IPS-NIHi7 (cell line): ENCODE measurements at regions not wholly inside any gene's neighbourhood (a gene's known extent, or its start where the extent isn't known, plus 50 kb on each side); places are given as distances from the start of the nearest gene placed in this dataset.
"Not testable (repeated sequence)": the region's sequence is repeated elsewhere in the genome, so short reads cannot be mapped to it uniquely, and the experiment has no call there.

Source experiments
- DNase-seq: peaks from one replicate; pipeline ENCODE4 v3.0.0; 2012; ENCODE audit warnings: mixed read lengths; ENCODE audit errors: extremely low spot score

DNA sequence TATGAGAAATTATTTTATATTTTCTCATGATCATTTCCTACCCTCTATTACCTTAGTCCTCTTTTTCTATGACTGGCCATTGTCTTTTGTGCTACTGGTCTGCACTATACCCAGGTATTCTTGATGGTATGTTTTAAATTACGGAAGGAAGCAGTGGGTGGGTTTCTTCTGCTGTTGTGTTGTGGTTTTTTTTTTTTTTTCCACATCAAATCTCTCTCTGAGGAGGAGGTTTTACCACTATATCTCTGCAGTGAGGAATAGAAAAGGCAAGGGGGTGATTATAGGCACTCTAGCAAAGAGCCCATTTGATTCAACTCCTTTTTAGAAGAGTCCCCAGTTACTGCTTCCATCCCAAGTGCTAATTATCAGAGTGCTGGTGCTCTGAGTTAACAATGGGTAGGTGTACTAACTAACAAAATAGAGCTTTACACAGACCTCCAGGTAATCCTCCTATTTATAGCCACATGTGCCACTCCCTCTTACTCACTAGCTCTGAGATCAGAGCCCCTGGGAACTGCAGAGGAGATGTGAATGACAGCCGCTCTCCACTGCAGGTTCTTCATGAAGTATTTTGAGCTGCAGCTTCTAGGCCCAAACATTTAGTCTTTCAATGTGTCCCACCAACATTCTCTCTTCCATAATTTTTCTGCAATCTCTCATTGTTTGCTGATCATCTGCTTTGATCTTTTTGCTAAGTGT lies 301.6 kb upstream of the GULP1 start:
- peak; percentile 29 for DNase-seq

- no peak for DNase-seq
These were observed 300.3 kb upstream of the GULP1 start for GRCh38 chr2:187991389-187991788.

- DNase-seq = no peak
These were observed 297.0 kb upstream of the GULP1 start for GRCh38 chr2:187994464-187995331.

DNA sequence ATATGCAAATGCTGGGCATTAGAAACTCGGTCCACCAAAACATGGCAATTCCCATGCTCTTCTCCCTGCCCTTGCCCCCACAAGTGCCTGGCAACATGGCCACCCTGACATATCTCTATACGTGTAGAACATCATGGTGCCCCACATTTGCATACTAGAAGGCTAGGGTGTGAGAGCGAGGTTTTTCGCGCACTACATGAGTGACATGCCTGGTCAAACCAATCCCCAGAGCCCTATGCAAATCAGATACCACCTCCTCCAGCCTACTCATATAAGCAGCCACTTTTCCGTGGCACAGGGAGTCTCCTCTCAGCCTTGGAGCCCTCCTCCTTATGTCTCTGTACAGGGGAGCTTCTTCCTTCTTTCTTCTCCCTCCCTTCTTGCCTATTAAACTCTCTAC lies 296.1 kb upstream of the GULP1 start:
- DNase-seq = no peak

GRCh38 chr2:187996630-187997029 lies 295.0 kb upstream of the GULP1 start:
- DNase-seq = no peak

- DNase-seq = no peak
These were observed 291.5 kb upstream of the GULP1 start for GRCh38 chr2:188000189-188000588.

DNA sequence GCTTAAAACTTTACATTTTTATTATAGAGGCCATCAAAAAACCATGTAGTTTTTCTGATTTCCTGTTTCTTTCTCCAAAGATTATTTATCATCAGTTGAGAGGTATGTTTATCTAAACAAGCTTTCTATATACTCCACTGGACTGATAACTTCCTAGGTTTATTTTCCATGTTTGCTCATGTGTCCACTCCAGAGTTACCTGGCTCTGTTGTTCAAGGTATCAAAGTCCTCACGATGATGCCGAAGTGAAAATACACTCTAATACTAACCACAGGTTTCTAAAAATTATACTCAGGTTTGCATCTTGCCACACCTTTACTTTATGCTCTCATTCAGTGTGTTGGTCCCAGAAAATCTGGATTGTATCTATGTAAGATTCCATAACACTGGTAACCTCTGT lies 287.9 kb upstream of the GULP1 start:
- DNase-seq = no peak

DNA sequence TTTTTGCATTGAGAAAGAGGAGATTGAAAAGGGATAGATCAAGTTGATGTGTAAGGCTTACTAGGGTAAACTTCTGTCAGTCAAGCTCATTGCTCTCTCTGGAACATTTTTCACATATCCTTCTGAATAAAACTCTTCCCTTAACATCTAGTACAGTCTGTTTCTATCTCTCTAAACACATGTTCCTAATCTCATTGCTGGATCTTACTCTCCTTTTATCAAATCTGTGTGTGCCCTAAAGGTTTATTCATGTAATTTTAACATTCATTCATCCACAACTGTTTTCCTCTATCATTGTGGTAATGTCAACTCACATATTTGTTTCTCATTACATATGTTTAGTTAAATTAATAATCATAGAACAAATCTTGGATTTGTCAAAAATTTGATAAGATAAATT lies 277.9 kb upstream of the GULP1 start:
- DNase-seq = no peak

DNA sequence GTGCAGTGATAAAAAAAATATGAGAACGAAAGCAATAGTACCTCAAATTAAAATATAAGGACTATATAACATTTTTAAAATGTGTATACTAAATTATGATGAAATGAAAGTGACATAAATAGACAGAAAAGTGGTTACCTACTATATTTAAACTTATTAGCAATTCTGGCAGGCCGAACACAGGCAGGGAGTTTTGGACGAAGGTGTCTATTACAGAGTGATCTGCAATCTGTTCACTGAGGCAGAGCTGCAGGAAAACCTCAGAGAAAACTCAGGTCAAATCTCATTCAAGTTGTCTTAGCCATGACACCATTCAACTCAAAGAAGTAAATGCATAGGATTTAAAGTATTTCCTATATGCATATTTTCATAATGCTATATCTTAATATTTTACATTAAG lies 274.8 kb upstream of the GULP1 start:
- DNase-seq = no peak

GRCh38 chr2:188022389-188022788 lies 269.3 kb upstream of the GULP1 start:
- DNase-seq = no peak

GRCh38 chr2:188023035-188023434 lies 268.6 kb upstream of the GULP1 start:
- no peak for DNase-seq

DNA sequence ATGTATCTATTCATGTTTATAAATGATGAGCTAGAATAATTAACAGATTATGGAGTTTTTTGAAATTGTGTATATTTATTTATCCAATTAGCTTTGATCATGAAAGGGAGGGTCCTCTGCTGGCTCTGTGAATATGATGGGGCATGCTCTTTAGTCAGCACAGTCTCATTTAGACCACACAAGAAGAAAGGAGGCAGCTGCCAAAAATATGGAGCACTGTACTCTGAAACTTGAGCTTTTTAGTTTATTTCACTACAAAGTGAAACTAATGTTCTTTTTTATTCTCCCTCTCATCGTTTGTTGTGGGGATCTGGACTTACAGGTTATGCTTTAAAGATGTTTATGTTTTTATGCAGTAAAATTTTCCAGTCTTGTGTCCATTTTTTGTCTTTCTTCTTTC lies 266.9 kb upstream of the GULP1 start:
- DNase-seq = no peak

DNA sequence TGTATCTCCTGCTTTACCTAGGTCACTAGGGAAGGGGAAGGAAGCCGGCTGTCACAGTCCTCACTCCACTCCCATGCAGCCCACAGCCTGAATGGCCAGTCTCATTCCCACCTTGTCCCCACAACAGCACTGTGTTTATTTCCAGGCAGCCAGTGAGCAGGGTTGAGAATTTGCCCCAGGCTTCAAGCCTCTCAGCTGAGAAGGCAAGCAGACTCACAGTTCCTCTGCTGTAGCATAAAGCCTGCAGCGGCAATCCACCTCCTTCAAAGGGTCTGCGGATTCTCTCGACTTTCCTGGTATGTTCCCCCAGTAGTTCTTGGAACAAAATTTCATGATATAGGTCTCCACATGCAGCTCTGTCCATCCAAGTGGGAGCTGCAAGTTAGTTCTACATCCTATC lies 262.9 kb upstream of the GULP1 start:
- peak; percentile 31 for DNase-seq

GRCh38 chr2:188032306-188032705 lies 259.4 kb upstream of the GULP1 start:
- DNase-seq = peak; percentile 53

DNA sequence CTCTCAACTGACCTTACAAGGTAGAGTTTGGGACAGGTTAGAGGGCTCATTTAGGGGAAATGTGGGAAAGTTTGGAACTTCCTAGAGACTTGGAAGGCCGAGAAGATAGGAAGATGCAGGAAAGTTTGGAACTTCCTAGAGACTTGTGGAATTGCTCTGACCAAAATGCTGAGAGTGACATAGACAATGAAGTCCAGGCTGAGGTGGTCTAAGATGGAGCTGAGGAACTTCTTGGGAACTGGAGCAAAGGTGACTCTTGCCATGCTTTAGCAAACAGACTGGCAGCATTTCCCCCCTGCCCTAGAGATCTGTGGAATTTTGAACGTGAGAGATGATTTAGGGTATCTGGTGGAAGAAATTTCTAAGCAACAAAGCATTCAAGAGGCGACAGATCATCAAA lies 258.9 kb upstream of the GULP1 start:
- DNase-seq = no peak

DNA sequence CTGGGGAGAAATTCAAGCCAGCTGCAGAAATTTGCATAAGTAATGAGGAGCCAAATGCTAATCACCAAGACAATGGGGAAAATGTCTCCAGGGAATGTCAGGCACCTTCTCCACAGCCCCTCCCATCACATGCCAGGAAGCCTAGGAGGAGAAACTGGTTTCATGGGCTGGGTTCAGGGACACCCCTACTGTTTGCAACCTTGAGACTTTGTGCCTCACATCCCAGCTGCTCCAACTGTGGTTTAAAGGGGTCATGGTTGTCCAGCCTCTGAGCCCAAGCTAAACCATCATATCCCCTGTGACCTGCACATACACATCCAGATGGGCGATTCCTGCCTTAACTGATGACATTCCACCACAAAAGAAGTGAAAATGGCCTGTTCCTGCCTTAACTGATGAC lies 258.4 kb upstream of the GULP1 start:
- peak; percentile 54 for DNase-seq

DNA sequence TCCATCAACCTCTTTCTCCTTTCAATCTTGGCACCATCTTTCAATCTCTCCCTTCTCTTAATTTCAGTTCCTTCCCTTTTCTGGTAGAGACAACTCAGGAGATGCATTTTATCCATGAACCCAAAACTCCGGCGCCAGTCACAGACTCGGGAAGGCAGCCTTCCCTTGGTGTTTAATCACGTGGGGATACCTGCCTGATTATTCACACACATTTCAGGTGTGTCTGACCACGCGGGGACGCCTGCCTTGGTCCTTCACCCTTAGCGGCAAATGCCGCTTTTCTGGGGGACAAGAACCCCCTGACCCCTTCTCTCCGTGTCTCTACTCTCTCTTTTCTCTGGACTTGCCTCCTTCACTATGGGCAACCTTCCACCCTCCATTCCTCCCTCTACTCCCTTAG lies 257.6 kb upstream of the GULP1 start:
- DNase-seq = not testable (repeated sequence)

- not testable (repeated sequence) for DNase-seq
These were observed 256.3 kb upstream of the GULP1 start for GRCh38 chr2:188035377-188035776.

DNA sequence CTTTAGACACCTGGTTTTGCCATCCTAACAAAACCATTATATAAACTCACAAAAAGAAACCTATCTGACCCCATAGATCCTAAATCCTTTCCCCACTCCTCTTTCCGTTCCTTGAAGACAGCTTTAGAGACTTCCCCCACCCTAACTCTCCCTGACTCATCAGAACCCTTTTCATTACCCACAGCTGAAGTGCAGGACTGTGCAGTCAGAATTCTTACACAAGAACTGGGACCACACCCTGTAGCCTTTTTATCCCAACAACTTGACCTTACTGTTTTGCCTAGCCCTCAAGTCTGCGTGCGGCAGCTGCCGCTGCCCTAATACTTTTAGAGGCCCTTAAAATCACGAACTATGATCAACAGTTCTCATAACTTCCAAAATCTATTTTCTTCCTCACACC lies 254.9 kb upstream of the GULP1 start:
- not testable (repeated sequence) for DNase-seq

GRCh38 chr2:188039307-188039706 lies 252.4 kb upstream of the GULP1 start:
- DNase-seq = no peak

- no peak for DNase-seq
These were observed 249.3 kb upstream of the GULP1 start for GRCh38 chr2:188042412-188042811.

DNA sequence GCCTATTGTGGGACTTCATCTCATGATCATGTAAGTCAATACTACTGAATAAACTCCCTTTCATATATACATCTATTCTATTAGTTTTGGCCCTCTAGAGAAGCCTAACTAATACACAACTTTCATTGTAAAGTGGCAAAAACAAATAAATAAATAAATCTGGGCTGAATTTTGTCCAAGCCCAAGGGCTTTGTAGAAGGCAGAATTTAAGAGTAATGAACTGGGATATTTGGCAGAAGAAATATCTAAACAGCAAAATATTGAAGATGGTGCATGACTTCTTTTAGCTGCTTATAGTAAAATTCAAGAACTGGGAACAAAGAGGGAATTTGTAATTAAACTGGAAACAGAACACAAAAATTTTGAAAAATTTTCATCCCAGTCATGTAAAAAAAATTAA lies 246.7 kb upstream of the GULP1 start:
- DNase-seq = no peak

GRCh38 chr2:188046437-188046836 lies 245.2 kb upstream of the GULP1 start:
- DNase-seq = no peak
